Stimulated activated CD4-positive, alpha-beta T cell treated with anti-CD3 and anti-CD28 coated beads, Interleukin-15, amount 100 ng/mL, for 24 hours (primary cell): ENCODE measurements at regions not wholly inside any gene's neighbourhood (a gene's known extent, or its start where the extent isn't known, plus 50 kb on each side); places are given as distances from the start of the nearest gene placed in this dataset.
"Not testable (repeated sequence)": the region's sequence is repeated elsewhere in the genome, so short reads cannot be mapped to it uniquely, and the experiment has no call there.

Experiments used
- DNase-seq: peaks from one replicate; pipeline ENCODE4 v3.0.0-alpha.2; 2020

DNA sequence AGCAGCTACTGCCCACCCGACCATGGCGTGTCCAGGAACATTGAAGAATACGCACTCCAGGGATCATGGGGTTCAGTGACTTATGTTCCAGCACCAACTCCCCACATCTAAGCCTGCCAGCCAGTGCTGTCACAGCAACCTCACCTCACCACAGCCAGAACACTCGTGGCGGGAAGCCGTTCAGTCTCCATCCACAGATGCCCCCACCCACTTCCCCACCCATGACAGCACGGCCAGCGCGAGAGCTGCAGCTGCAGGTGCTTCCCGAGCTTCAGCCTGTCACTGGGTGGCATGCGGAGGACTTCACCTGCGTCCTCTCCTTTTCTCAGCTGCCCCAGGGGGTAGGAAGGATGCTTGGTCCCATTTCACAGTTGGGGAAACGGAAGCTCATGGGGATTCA lies 50.3 kb downstream of the RBFOX3 start:
- no peak for DNase-seq

DNA sequence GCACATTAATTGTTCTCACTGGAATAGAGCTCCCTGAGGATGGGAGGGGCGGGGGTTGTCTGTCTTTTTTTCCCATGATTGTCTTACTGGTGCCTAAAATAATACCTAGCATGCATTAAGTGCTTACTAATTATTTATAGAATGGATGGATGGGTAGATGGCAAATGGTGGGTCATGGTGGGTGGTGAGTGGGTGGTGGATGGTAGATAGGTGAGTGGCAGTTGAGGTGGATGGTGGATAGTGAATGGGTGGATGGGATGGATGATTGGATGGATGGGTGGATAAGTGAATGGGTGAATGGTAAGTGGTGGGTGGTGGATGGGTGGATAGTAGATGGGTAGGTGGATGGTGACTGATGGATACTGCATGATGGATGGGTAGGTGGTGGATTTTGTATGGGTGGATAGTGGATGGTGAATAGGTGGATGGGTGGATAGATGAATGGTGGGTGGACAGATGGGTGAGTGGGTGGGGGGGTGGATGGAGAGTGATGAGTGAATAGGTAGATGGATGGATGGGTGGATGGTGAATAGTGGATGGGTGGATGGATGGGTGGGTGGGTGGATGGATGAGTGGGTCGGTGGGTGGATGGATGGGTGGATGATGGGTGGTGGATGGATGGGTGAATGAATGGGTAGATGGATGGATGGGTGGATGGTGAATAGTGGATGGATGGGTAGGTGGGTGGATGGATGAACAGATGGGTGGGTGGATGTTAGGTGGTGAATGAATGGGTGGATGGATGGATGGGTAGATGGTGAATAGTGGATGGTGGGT lies 51.6 kb downstream of the RBFOX3 start:
- DNase-seq: no peak

DNA sequence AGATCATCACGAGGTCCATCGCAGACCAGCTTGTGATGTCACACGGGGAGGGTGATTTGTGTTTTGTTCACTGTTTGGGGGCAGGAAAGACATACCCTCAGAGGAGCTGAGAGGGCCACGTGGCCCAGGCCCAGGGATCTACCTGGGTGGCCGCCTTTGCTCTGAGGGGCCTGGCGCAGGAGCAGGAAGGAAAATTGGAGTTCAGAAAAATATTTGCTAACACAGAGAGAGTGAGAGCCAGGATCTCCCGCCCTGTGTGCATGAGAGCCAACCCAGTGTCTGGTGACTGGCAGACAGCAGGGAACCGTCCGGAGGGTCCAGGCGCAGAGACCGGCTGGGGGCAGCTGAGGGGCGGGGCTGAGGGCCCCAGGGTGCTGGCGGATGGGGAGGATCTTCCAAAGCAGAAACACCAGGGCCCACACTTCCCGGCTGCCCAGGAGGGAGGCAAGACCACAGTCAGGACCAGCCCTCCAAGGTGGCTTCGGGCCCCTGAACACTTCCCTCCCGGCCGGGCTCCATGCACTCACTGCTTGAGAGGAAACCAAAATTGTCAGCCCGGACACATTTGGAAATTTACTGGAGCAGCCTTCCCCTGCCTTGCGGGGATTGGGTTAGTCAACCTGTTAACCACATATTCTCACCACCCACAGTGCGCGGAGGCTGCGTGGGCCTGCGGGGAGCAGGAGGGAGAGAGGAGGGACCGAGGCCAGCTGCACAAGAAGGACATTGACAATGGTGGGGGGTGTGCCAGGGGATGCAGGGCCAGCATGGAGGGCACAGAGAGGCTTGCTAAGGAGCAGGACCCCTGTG lies 52.6 kb downstream of the RBFOX3 start:
- no peak for DNase-seq

DNA sequence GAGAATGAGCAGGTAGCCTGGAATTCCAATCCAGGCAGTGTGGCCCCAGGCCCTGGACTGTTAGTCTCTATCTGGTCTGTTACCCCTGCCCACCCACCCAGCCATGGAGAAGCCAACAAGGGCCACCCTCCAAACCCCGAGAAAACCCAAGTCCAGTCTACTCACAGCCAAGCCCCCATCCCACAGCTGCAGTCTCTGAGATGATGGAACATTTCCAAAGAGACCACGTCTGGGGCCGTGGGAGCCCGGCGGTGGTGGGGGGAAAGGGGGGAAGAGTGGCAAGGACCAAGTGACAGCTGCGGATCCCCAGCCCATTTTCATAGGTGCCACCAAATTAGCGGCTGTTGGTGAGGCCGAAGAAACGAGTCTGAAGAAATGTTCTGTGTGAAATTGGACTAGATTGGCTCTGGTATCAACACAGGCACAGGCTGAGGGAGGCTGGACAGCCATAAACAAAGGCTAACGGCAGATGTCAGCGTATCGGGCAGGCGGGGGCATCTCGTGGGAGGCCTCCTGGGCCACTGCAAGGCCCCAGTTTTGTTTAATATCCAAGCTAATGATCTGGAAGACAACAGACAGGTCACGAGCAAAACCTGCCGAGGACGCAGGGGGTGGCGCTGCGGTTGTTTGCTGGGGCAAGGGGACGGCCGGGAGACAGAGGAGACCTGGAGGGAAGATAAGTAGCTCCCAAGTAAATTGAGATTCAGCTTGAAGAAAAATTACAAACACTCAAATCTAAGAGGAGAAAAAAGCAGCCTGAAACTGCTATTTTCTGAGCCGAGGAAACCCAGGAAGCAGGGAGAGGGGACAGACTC lies 53.4 kb downstream of the RBFOX3 start:
- no peak for DNase-seq

DNA sequence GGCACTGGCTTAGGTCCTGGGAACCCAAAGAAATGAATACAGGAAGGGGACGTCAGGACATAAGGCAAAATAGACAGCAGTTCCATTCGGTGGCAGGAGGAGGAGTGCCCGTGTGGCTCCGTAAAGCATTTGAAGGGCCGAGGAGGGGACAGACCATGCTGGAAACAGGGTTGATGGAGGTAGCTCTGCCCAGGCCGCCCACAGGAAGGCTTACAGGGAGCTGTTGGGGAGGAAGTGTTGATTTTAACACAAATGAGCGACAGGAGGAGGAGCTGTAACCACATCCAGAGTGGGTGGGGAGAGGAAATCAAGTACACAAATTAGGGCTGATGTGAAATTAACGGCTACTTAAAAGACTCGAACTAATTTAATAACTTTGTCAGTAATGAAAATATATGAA lies 54.6 kb downstream of the RBFOX3 start:
- DNase-seq: no peak

DNA sequence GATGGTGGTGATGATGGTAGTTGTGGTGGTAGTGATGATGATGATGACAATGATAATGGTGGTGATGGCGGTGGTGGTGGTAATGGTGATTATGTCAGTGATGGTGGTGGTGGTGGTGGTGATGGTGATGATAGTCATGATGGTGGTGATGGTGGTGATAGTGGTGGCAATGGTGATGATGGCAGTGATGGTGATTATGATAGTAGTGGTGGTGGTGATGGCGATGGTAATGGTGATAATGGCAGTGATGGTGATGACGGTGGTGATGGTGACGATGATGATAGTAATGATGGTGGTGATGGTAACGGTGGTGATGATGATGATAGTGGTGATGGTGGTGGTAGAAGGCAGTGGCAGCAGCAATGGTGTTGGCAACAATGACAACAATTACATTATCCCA lies 55.3 kb downstream of the RBFOX3 start:
- no peak for DNase-seq

DNA sequence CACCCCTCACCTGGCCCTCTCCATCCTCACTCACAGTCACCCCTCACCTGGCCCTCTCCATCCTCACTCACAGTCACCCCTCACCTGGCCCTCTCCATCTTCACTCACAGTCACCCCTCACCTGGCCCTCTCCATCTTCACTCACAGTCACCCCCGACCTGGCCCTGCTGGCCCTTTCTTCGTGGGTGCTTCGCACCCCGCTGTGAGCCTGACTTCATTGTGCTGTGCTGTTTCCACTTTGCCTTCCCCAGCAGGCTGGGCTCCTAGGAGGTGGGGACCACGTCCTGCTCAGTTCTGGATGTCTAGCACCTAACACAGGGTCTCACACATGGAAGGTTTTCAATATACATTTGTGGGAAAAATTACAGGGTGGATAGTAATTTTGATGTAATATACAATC lies 56.5 kb downstream of the RBFOX3 start:
- DNase-seq: not testable (repeated sequence)

DNA sequence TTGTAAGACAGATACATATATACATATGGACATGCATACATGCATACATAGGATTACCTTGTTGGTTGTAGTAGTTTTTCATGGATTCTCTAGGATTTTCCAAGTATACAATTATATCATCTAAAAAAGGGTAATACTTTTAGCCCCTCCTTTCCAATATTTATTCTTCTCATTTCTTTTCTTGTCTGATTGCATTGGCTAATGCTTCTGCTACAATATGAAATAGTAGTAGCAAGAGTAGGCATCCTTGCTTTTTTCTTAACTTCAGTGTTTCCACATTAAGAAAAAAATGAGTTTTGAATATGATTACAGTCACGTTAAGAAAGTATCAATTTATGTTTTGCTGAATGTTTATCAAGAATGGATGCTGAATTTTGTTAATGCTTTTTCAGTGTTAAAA lies 58.0 kb downstream of the RBFOX3 start:
- no peak for DNase-seq

DNA sequence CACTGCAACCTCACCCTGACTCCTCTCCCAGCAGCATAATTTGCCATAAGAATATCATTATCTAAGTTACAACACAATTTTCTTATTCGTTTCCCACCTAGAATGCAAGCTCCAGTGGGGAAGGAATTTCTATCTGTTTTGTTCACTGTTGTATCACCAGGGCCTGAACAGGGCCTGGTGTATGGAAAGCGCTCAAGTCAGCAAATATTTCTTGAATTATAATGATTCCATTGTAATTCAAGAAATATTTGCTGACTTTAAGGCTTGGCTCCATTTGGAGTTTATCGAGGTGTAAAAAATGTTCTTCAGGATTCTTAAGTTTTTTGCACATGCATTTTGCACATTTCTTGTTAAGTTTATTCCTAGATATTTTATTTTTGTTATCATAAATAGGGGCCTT lies 58.4 kb downstream of the RBFOX3 start:
- no peak for DNase-seq

DNA sequence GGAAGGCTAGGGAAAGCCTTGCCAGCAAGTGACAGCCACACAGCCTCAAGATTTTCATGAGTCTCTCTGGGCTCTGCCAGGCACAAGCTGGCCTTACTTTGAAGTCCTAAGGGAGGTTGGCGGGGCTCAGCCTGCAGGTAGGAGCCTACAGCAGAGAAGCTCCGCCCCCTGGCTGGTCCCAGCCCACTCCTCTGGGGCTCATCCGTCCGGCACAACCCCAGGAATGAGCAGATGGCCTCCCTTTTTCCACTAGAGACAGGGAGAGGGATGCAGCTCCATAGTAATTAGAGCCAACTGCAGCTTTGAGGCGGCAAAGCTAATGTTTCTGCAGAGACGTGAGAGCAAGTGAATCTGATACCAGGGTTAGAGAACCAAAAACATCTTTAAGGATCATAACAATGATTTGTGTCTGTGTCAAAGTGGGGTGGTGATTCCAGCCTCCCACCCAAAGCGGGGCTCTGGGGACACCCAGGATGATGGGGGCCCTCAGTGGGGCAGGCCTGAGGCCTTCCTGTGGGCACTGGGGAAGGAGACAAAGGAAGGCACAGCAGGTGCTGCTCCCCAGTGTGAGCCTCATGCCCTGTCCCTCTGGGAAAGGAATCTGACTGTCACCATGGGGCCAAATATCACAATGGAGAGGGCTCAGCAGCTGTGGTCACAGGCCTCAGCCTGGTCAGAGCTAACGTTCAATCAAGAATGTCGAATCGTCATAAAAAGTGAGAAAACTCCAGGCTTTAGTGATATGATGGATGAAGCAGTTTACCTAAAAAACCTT lies 61.5 kb downstream of the RBFOX3 start:
- DNase-seq: no peak

DNA sequence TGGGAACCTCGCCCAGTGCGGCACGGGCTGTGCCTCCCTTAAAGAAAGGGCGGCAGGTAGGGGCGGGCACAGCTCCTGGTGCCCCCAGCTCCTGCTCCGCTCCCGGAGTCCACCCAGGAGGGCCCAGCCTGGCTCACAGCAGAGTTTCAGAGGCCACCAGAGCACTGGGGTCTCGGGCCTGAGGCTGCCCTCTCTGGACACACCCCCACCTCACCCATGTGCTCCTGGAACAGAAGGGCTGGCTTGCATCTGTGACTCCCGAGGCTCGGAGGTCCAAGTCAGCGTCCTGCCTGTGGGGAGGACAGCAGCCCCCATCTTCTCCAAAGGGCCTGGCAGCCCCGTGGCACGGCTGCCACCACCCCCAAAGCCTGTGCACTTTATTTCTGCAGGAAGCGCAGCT lies 62.7 kb downstream of the RBFOX3 start:
- no peak for DNase-seq

DNA sequence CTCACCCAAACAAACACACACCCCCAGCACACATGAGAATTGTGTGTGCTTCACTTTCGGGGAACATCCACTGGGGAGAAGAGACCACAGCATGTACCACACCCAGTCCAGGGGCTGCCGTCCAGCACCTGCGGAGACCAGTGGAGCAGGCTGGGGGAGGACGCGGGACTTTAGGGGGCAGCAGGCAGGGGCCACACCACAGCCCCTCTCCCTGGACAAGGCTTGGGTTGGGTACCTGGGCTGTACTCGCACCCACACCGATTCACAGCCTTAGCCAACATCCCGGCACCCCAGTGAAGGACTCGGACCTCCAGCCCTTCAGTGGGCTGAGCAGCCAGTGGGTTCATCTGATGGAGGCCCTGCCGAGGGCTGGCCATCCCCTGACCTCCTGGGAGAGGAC lies 63.3 kb downstream of the RBFOX3 start:
- no peak for DNase-seq

DNA sequence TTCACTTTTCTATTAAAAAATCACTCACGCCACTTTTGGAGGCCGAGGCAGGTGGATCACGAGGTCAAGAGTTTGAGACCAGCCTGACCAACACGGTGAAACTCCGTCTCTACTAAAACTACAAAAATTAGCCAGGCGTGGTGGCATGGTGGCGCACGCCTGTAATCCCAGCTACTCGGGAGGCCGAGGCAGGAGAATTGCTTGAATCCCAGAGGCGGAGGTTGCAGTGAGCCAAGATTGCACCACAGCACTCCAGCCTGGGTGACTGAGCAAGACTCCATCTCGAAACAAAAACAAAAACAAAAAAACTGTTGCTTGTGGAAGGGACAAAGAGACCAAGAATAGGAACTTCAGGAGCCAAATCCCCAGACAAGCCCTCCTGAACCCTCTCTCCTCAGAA lies 63.7 kb downstream of the RBFOX3 start:
- not testable (repeated sequence) for DNase-seq

DNA sequence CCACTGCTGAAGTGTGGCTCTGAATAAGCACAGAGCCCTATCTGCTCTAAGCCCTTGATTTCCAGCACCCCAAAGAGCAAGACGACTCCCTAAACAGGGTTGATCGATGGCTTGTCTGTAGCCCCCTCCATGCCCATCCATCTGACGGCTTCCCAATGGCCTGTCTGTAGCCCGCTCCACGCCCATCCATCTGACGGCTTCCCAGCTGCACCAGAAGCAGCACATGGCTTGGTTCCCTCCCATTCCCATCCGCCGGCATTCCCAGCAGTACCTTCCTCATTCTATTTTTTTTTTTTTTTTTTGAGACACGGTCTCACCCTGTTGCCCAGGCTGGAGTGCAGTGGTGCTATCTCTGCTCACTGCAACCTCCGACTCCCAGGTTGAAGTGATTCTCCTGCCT lies 64.5 kb downstream of the RBFOX3 start:
- no peak for DNase-seq

DNA sequence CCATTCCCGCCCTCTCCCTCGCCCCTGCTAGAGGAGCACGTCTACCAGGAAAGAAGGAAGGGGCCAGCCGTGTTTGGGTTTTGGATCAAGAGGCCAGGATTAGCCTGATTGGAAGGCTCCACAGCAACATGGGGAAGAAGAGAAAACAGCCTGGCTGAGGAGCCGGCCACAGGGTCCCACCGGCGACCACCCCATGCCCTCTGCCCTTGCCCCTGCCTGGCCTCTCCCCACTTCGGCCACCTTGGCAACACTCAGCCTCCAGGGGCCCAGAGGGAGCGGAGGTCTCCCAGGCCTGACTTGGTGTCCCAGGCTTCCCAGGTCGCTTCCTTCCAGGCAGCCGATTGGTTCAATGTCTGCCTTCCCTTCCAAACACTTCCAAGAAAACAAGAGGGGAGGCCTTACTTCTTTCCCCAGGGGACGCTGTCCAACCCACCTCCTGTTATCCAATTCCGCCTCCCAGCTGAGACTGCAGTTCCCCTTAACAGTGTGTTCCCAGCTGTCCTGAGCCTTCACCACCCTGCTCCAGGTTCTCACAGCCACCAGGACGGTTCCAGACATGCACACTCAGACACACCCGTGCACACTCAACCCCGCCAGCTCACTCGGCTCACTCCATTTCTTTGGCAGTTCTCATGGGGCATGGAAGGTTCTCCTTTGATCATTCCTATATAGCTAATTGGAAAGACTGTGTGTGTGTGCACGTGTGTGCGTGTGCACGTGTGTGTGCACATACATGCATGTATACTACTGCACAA lies 65.4 kb downstream of the RBFOX3 start:
- no peak for DNase-seq

DNA sequence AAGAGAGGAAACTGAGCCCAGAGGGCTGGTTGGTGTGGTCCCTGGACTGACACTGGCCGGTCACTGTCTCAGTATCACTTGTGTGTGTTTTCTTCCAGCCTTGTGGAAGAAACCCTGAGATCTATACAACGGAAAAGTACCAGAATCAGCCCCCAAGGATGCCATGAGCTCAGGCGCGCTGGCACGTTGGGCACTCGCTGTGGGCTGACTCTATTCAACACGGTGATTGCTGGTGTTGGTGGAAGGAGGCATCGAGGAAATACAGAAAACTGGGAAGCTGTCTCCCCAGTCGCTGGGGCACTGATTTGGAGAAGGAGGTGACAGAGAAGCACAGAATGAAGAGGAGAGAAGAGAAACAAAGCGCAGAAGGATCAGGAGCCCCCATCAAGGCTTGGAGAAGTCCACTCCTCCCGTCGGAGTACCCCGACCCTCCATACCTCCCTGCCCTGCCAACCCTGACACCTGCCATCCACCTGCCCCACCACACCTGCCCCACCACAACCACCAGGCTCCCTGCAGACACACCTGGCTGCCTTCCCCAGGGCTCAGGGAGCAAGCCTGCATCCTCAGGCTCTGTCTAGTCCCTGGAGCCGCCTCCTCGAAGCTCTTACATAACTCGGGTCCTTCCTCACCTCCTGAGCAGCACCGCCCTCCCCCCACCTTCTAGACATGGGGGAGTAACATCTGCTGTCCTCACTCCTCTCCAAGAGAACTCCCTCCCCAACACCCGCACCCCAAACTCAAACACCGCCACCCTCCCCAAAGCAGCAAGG lies 66.5 kb downstream of the RBFOX3 start:
- DNase-seq: no peak

DNA sequence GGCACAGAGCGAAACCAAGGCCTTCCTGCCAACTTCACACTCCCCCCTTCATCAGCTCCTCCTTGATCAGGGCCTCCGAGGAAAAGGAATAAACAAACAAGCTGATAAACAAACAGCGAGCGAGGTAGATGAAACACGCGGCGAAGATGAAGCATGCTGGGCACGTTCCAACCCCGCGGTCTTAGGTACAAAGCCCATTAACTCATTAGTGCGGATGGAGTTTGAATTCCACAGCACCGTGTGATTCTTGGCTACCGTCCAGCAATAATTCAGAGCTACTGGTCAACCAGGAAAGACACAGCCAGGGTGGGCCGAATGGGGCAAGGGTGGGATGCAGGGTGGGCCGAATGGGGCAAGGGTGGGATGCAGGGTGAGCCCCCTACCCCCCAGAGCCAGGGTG lies 67.3 kb downstream of the RBFOX3 start:
- DNase-seq: no peak

DNA sequence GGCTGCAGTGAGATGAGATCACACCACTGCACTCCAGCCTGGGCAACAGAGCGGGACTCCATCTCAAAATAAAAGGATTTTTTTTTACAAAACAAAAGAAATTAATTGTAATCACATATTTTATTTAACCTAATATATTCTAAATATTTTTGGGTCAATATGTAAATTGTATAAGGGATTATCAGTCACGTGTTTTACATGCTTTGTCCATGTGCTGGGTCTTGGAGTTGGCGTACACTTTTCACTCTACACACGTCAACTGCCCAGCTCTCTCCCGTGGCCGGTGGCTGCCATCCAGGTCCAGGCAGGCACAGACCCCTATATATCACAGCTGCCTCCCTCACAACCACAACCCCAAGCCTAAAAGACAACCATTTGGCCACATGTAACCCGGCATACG lies 68.1 kb downstream of the RBFOX3 start:
- no peak for DNase-seq

DNA sequence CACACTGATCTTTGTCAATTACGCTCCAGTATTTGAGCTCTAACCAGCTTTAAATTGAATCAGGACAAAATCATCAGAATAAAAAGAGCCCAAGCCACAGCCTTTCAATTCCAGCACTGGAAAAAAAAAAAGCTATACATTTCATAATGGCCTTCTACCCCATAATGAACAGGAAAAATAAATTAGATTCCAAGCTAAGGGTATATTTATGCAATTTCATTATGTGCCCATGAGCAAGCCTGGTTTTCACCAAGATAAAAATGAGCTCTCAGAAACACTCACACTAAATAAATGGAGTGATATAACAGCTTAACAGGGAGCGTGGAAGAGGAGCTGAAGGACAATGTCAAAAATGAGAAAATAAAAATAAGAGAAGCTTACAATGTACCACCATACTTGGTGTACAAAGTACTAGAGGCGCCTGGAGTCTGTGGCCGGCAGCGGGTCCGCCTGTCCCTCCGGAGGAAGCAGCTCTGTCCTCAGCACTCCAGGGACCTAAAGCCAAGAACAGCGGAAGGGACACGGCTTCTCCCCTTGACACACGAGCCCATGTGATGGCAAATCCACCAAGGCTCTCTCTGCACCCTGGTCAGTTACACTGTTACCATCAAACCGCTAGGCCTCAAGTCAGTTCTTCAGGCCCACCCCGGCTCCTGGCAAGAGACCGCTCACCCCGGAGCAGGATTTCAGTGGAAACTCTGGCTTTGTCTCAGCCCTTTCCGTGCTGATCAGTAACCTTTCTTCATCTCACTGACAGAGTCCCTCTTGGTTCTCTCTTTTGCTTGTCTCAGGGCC lies 69.6 kb downstream of the RBFOX3 start:
- DNase-seq: no peak

DNA sequence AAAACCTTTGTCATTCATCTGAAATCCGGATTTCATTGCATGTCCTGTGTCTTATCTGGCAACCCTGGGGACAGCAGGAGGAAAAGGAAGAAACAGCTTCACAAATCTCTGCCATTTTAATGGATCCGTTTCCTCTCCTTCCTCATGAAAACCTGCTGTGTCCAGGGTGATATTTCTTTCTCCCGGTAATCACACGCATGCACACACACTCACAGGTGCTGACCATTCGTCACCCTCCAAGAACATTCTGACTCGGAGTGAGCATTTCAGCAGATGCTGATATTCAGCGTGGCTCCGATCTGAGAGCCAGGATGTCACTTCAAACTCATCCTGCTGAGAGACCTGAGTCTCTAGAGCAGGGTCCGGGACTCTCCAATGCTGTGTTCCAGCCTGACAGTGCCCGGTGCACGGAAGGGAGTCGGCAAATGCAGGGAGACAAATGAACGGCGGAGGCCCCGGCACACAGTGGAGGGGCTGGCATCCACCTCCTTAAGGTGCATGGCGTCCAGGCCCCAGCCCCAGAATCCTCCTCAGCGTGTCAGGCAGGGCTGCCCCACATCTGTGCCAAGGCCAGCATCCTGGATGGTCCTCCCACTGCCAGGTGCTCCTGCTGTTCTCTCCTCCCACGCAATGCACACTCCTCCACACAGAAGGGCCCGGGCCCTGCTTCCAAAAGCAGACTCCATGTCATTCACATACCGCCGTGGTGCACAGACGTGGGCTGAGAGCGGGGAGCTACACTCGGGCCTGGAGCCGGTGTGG lies 70.7 kb downstream of the RBFOX3 start:
- DNase-seq: no peak
